ENCODE measurements at regions not wholly inside any gene's neighbourhood (a gene's known extent, or its start where the extent isn't known, plus 50 kb on each side); places are given as distances from the start of the nearest gene placed in this dataset.

- POLR2A ChIA-PET: no interaction called here
- peak; percentile 54 for DNase-seq (ENCODE audit: low read depth, low spot score)
- TF ChIP-seq, protein P1, sequence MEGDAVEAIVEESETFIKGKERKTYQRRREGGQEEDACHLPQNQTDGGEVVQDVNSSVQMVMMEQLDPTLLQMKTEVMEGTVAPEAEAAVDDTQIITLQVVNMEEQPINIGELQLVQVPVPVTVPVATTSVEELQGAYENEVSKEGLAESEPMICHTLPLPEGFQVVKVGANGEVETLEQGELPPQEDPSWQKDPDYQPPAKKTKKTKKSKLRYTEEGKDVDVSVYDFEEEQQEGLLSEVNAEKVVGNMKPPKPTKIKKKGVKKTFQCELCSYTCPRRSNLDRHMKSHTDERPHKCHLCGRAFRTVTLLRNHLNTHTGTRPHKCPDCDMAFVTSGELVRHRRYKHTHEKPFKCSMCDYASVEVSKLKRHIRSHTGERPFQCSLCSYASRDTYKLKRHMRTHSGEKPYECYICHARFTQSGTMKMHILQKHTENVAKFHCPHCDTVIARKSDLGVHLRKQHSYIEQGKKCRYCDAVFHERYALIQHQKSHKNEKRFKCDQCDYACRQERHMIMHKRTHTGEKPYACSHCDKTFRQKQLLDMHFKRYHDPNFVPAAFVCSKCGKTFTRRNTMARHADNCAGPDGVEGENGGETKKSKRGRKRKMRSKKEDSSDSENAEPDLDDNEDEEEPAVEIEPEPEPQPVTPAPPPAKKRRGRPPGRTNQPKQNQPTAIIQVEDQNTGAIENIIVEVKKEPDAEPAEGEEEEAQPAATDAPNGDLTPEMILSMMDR (IDR thresholded peaks at IDR 0.05; ENCODE audit: insufficient read depth, low read length, missing control alignments): no peak
- CTCF ChIA-PET: interaction anchor here (0.7 to 0.9 kb wide), 2 partner anchors 10 to 22 kb away, joined by 3 to 4 read pairs; no protein-coding TSS in a partner anchor
- no peak overlapping the region for H3K4me3 ChIP-seq (ENCODE audit: low read depth, low read length)
Measured at GRCh38 chr13:31896427-31896826, 135.1 kb upstream of the FRY start.

DNA sequence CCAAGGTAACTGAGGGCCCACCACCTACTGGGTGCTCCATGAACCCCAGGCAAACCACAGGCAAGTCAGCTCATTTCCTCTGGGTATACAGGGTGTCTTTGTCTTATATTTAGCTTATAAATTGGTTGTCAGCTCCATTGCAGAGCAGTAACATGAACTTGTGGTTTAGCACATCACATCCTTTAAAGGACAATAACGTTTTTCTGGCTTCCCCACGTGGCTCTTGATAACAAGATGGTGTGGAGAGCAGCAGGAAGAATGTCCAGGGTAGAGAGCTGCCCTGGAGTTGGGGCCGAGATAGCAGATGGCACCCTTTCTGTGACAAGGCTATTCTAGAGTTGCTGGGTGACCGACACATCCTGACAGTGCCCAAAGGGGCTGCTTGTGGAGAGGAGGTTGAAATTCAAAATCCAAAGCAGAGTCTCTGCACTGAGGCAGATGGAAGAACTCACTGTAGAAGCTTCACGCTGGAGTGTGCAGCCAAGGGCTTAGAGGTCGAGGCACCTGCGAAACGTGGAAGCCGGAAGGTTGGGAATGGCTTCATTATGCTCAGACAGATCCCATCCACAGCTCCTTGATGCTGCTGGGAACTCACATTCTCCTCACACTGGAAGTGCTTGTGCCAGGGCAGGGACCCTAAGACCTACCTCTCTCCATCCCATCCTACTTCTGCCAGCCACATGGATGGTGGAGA is 133.0 kb upstream of the FRY start:
- H3K4me3 ChIP-seq (ENCODE audit: low read depth, low read length): no peak overlapping the region
- CTCF ChIA-PET: interaction anchor here (1.0 to 3.7 kb wide), 2 partner anchors 11 to 28 kb away, joined by 3 to 23 read pairs; no protein-coding TSS in a partner anchor

DNA sequence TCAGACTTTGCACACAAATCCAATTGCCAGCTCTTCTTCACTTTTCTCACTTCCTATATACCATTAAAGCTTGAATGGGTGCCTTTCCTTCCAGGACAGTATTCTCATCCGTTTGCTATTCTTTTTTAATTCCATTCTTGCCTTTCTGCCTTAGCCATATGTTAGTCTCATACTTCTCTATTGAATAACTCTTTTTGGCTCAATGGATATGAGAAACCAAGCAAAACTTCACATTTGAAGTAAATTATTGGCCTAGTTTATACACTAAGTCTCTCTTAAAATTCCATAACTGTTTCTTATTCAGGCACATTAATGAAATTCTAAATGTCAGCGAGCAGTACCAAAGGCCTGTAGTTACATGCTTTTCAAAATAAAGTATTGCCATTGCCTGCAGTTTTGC is 129.6 kb upstream of the FRY start:
- ChIA-PET CTCF (interaction anchor here (1.1 kb wide), 1 partner anchor 8 kb away, joined by 10 read pairs; no protein-coding TSS in a partner anchor), POLR2A (no interaction called here)
- H3K4me3 ChIP-seq (ENCODE audit: low read depth, low read length): no peak overlapping the region
- no peak for DNase-seq (ENCODE audit: low read depth, low spot score)
- TF ChIP-seq, protein P1 (IDR thresholded peaks at IDR 0.05; ENCODE audit: insufficient read depth, low read length, missing control alignments): no peak

More for the DNA sequence above, 133.0 kb upstream of the FRY start:
- TF ChIP-seq, protein P1 (IDR thresholded peaks at IDR 0.05; ENCODE audit: insufficient read depth, low read length, missing control alignments): no peak
- POLR2A ChIA-PET: no interaction called here
- no peak for DNase-seq (ENCODE audit: low read depth, low spot score)

DNA sequence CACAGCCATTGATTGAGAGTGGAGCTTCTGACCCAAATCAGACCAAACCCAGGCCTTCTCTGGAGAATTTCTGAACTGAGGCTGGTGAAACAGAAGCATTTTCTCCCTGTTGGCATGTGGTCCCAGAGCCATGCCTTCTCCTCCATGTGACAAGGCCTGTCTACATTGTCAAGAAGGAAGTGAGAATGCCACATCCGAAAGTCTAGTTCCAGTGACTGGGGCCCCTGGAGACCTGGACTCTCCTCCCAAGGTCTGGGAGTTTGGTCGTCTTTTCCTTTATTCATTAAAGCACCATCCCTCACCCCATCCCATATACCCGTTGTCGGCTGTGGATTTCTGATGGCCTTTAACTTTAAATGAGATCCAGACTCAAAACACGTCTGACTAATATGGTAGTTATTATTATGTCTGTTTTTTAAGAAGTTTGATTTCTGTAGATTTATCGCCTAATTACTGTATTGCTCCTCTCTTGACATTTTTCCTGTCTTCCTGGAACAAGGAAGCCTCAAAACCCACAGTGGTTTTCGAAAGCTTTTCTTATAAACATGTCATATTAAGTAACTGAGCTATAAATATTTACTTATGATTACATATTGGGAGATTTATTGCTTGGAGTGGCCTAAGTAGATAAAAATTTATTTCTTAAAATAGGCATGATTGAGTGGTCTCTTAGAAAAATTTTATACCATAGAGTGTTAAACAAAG is 128.3 kb upstream of the FRY start:
- TF ChIP-seq, protein P1 (IDR thresholded peaks at IDR 0.05; ENCODE audit: insufficient read depth, low read length, missing control alignments): no peak
- no peak for DNase-seq (ENCODE audit: low read depth, low spot score)
- ChIA-PET CTCF (interaction anchor here (1.1 kb wide), 1 partner anchor 678 kb away, joined by 5 read pairs; no protein-coding TSS in a partner anchor), POLR2A (no interaction called here)
- no peak overlapping the region for H3K4me3 ChIP-seq (ENCODE audit: low read depth, low read length)

DNA sequence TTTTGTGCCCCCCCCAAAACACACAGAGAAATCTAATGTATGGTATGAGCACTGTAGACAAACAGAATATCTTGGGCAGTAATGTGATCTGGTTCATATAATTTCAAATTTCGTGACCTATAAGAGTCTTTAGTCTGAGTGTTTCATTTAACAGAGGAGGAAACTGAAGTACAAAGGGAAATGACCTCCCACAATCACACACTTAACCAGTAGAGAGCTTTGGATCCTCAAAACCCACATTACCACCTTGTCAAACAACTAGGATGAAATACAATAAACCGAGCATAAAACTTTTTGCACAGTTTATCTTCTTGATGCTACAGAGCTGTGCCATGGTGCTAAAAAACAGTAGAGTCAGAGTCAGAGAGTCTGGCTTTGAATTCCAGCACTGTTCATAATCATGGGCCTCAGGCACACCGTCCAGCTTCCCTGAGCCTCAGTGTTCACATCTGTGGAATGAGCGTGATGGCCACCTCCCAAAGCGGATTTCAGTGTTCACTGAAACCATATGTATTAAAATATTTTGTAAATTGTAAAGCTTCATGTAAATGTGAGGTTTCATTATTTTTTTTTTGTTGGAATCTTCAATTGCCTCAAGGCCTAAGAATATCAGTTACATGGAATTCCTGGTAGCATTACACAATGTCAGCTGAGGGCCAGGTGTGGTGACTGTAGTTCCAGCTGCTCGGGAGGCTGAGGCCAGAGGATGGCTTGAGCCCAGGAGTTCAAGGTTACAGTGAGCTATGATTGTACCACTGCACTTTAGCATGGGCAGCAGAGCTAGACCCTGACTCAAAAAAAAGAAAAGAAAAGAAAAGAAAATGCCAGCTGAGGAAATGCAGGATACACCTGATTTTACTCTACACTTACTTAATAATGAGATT is 126.4 kb upstream of the FRY start:
- TF ChIP-seq, protein P1 (IDR thresholded peaks at IDR 0.05; ENCODE audit: insufficient read depth, low read length, missing control alignments): no peak
- DNase-seq (ENCODE audit: low read depth, low spot score): no peak
- no peak overlapping the region for H3K4me3 ChIP-seq (ENCODE audit: low read depth, low read length)
- POLR2A ChIA-PET: interaction anchor here (1.1 kb wide), 1 partner anchor 18 kb away, joined by 3 read pairs; no protein-coding TSS in a partner anchor
- CTCF ChIA-PET: interaction anchor here (1.0 to 2.5 kb wide), 6 partner anchors 8 to 676 kb away, joined by 3 to 11 read pairs (median 4); no protein-coding TSS in a partner anchor

All from AG04449 (cell line).